PC-3 (cell line): ENCODE measurements at regions not wholly inside any gene's neighbourhood (a gene's known extent, or its start where the extent isn't known, plus 50 kb on each side); places are given as distances from the start of the nearest gene placed in this dataset.

Experiments
- CTCF ChIP-seq: fragments of 300-600 bp; sonication (generic); conservative IDR thresholded peaks from 2 replicates; pipeline ENCODE4 v1.5.1; 2017; ENCODE audit warnings: antibody characterized with exemption, low read depth, mild to moderate bottlenecking, low read length
- EZH2 ChIP-seq: fragments of 300-600 bp; sonication (generic); IDR thresholded peaks from one replicate; pipeline ENCODE4 v1.6.1; 2017; ENCODE audit warnings: antibody characterized with exemption, mild to moderate bottlenecking, low read length; ENCODE audit not compliant: unreplicated experiment
- EZH2phosphoT487 ChIP-seq: fragments of 300-600 bp; sonication (generic); IDR thresholded peaks from 2 replicates; pipeline ENCODE4 v1.6.1; 2018; ENCODE audit warnings: mild to moderate bottlenecking, antibody characterized with exemption, low read length, borderline replicate concordance

- no peak for TF ChIP-seq CTCF
- no peak for TF ChIP-seq EZH2
- TF ChIP-seq EZH2phosphoT487, result no peak
These were observed 52.0 kb upstream of the DLX4 start for GRCh38 chr17:49916854-49917515.
